H9 (cell line): ENCODE measurements at regions not wholly inside any gene's neighbourhood (a gene's known extent, or its start where the extent isn't known, plus 50 kb on each side); places are given as distances from the start of the nearest gene placed in this dataset.
"Not testable (repeated sequence)": the region's sequence is repeated elsewhere in the genome, so short reads cannot be mapped to it uniquely, and the experiment has no call there.

Source experiments
- DNase-seq: peaks from one replicate; pipeline ENCODE4 v3.0.0-alpha.2; 2017
- H2AFZ ChIP-seq: one replicate; pipeline ENCODE4 v1.6.1; 2013; ENCODE audit warnings: mild to moderate bottlenecking, low read length, control low read depth, moderate library complexity
- H2AK5ac ChIP-seq: 2 replicates; pipeline ENCODE4 v1.6.1; 2013; ENCODE audit warnings: low read length, control low read depth, mixed read lengths; ENCODE audit not compliant: insufficient read length
- H2BK120ac ChIP-seq: one replicate; pipeline ENCODE4 v1.6.1; 2013; ENCODE audit warnings: low read depth, mild to moderate bottlenecking, low read length, control low read depth, inconsistent platforms; ENCODE audit not compliant: poor library complexity, severe bottlenecking
- H2BK12ac ChIP-seq: 2 replicates; pipeline ENCODE4 v1.6.1; 2013; ENCODE audit warnings: low read length, control low read depth, mixed read lengths, low read depth; ENCODE audit not compliant: insufficient read length
- H2BK15ac ChIP-seq: 2 replicates; pipeline ENCODE4 v1.6.1; 2013; ENCODE audit warnings: low read depth, low read length, control low read depth
- H2BK20ac ChIP-seq: one replicate; pipeline ENCODE4 v1.6.1; 2013; ENCODE audit warnings: low read depth, mild to moderate bottlenecking, low read length, control low read depth, inconsistent platforms; ENCODE audit not compliant: poor library complexity, severe bottlenecking
- H2BK5ac ChIP-seq: 2 replicates; pipeline ENCODE4 v1.6.1; 2013; ENCODE audit warnings: low read length, control low read depth, mixed read lengths; ENCODE audit not compliant: insufficient read length
- H3K14ac ChIP-seq: 2 replicates; pipeline ENCODE4 v1.6.1; 2013; ENCODE audit warnings: low read length, control low read depth; ENCODE audit not compliant: insufficient read depth
- H3K18ac ChIP-seq: 2 replicates; pipeline ENCODE4 v1.6.1; 2013; ENCODE audit warnings: low read depth, mild to moderate bottlenecking, mixed read lengths, low read length, control low read depth; ENCODE audit not compliant: insufficient read length
- H3K23ac ChIP-seq: 2 replicates; pipeline ENCODE4 v1.6.1; 2013; ENCODE audit warnings: low read length, control low read depth, mixed read lengths, low read depth; ENCODE audit not compliant: insufficient read length
- H3K23me2 ChIP-seq: 2 replicates; pipeline ENCODE4 v1.6.1; 2013; ENCODE audit warnings: low read depth, mild to moderate bottlenecking, mixed read lengths, low read length, control low read depth; ENCODE audit not compliant: insufficient read length, poor library complexity, severe bottlenecking
- H3K27ac ChIP-seq: 2 replicates; pipeline ENCODE4 v1.5.1; 2013; ENCODE audit warnings: low read length, control low read depth, mixed read lengths, low read depth; ENCODE audit not compliant: insufficient read length
- H3K27me3 ChIP-seq: 2 replicates; pipeline ENCODE4 v1.6.1; 2013; ENCODE audit warnings: low read length, control low read depth, inconsistent platforms; ENCODE audit not compliant: insufficient read depth
- H3K4ac ChIP-seq: 2 replicates; pipeline ENCODE4 v1.6.1; 2013; ENCODE audit warnings: low read depth, mild to moderate bottlenecking, control low read depth, inconsistent platforms, low read length, moderate library complexity
- H3K4me1 ChIP-seq: 2 replicates; pipeline ENCODE4 v1.6.1; 2013; ENCODE audit warnings: low read length, control low read depth, inconsistent platforms; ENCODE audit not compliant: insufficient read depth
- H3K4me2 ChIP-seq: 2 replicates; pipeline ENCODE4 v1.6.1; 2013; ENCODE audit warnings: low read length, control low read depth, mixed read lengths; ENCODE audit not compliant: insufficient read length, insufficient read depth
- H3K56ac ChIP-seq: 2 replicates; pipeline ENCODE4 v1.6.1; 2013; ENCODE audit warnings: low read depth, mild to moderate bottlenecking, mixed read lengths, low read length, control low read depth; ENCODE audit not compliant: insufficient read length
- H3K79me1 ChIP-seq: 2 replicates; pipeline ENCODE4 v1.6.1; 2013; ENCODE audit warnings: low read depth, mild to moderate bottlenecking, moderate library complexity, low read length, control low read depth, inconsistent platforms; ENCODE audit not compliant: insufficient read depth, poor library complexity, severe bottlenecking
- H3K79me2 ChIP-seq: 2 replicates; pipeline ENCODE4 v1.6.1; 2013; ENCODE audit warnings: low read length, control low read depth, inconsistent platforms; ENCODE audit not compliant: insufficient read depth
- H3K9ac ChIP-seq: 2 replicates; pipeline ENCODE4 v1.6.1; 2013; ENCODE audit warnings: low read length, control low read depth, mixed read lengths; ENCODE audit not compliant: insufficient read length; ENCODE audit errors: extremely low read depth
- H3K9me3 ChIP-seq: one replicate; pipeline ENCODE4 v1.6.1; 2013; ENCODE audit warnings: low read depth, low read length, inconsistent platforms; ENCODE audit not compliant: control insufficient read depth
- H3T11ph ChIP-seq: one replicate; pipeline ENCODE4 v1.6.1; 2013; ENCODE audit warnings: mild to moderate bottlenecking, low read length, control low read depth, inconsistent platforms
- H4K20me1 ChIP-seq: one replicate; pipeline ENCODE4 v1.6.1; 2013; ENCODE audit not compliant: control insufficient read depth, insufficient read length, insufficient read depth
- H4K5ac ChIP-seq: 2 replicates; pipeline ENCODE4 v1.6.1; 2013; ENCODE audit warnings: low read depth, mild to moderate bottlenecking, mixed read lengths, low read length, control low read depth; ENCODE audit not compliant: insufficient read length
- H4K8ac ChIP-seq: replicated peaks from 2 replicates; pipeline ENCODE4 v1.6.1; 2013; ENCODE audit warnings: low read length, control low read depth, mixed read lengths, low read depth; ENCODE audit not compliant: insufficient read length
- H4K91ac ChIP-seq: 2 replicates; pipeline ENCODE4 v1.6.1; 2013; ENCODE audit warnings: low read depth, mild to moderate bottlenecking, moderate library complexity, mixed read lengths, low read length, control low read depth; ENCODE audit not compliant: insufficient read length
- H3K27ac Mint-ChIP-seq, 3 experiments: 2 replicates in 2 of 3; 3 replicates in 1 of 3; pipeline ENCODE4 v1.8.0; 2020 to 2021; ENCODE audit warnings: mixed read lengths in 3 of 3, mild to moderate bottlenecking in 1 of 3, moderate library complexity in 1 of 3
- H3K27me3 Mint-ChIP-seq: 2 replicates; pipeline ENCODE4 v1.8.0; 2021; ENCODE audit warnings: low read depth, mild to moderate bottlenecking, moderate library complexity, mixed read lengths
- H3K36me3 Mint-ChIP-seq, 3 experiments: 2 replicates in 2 of 3; 3 replicates in 1 of 3; pipeline ENCODE4 v1.8.0; 2020 to 2021; ENCODE audit warnings: low read depth in 3 of 3, mixed read lengths in 3 of 3; ENCODE audit not compliant: insufficient read depth in 1 of 3
- H3K4me1 Mint-ChIP-seq, 2 experiments: 2 replicates each; pipeline ENCODE4 v1.8.0; 2020; ENCODE audit warnings: mixed read lengths in 2 of 2
- H3K4me3 Mint-ChIP-seq, 2 experiments: 2 replicates in 1 of 2; 3 replicates in 1 of 2; pipeline ENCODE4 v1.8.0; 2020 to 2021; ENCODE audit warnings: mild to moderate bottlenecking in 2 of 2, mixed read lengths in 2 of 2, moderate library complexity in 1 of 2
- H3K9me3 Mint-ChIP-seq, 2 experiments: 2 replicates in 1 of 2; 3 replicates in 1 of 2; pipeline ENCODE4 v1.8.0; 2020; ENCODE audit warnings: mild to moderate bottlenecking in 2 of 2, mixed read lengths in 2 of 2, moderate library complexity in 1 of 2
- CTCF ChIP-seq: fragments of 200-600 bp; sonication (generic); conservative IDR thresholded peaks from 3 replicates; pipeline ENCODE4 v1.8.0; 2021; ENCODE audit warnings: antibody characterized with exemption, mild to moderate bottlenecking
- WGBS: extraction: QIAGEN DNeasy Blood & Tissue Kit; methylation state at CpG from one replicate; pipeline ENCODE4 v1.1.7; 2013; ENCODE audit warnings: missing lambda C conversion rate, low lambda C conversion rate, mixed read lengths; ENCODE audit not compliant: insufficient read length; ENCODE audit errors: extremely low coverage; 5-methylcytosine and 5-hydroxymethylcytosine counted together

GRCh38 chr6:11304946-11305345, 72.5 kb upstream of the NEDD9 start:
- Mint-ChIP-seq H3K9me3 (peaks cover 8% of the 10 kb centered on the region in 2 experiments), H3K4me1 (no peaks in the 10 kb centered on the region), H3K27ac (no peak overlapping the region), H3K4me3 (no peak overlapping the region), H3K27me3 (no peaks in the 10 kb centered on the region), H3K36me3 (peaks cover 4 to 6% (median 4%) of the 10 kb centered on the region in 3 experiments; a peak in 5 of 7 replicates)
- Histone ChIP-seq H2BK5ac (no peak overlapping the region), H3K56ac (no peak overlapping the region), H2AK5ac (no peak overlapping the region), H3K23me2 (no peaks in the 10 kb centered on the region), H3K27ac (no peak overlapping the region), H3K4ac (no peak overlapping the region), H4K5ac (no peak overlapping the region), H3K4me2 (no peak overlapping the region), H4K20me1 (no peaks in the 10 kb centered on the region), H3K18ac (no peak overlapping the region), H3K9ac (no peak overlapping the region), H3K27me3 (no peaks in the 10 kb centered on the region), H3K4me1 (no peaks in the 10 kb centered on the region), H3K14ac (no peak overlapping the region), H2BK15ac (no peak overlapping the region), H4K91ac (no peak overlapping the region), H3K79me2 (no peaks in the 10 kb centered on the region), H2BK12ac (no peak overlapping the region), H4K8ac (no peak overlapping the region), H3K9me3 (no peaks in the 10 kb centered on the region), H3K79me1 (no peaks in the 10 kb centered on the region), H2BK20ac (no peak overlapping the region), H3T11ph (no peak overlapping the region), H2AFZ (no peak overlapping the region), H3K23ac (no peak overlapping the region), H2BK120ac (no peak overlapping the region)
- no peak for DNase-seq
- no CpG with 5 or more reads among the region's 3 CpGs for WGBS
- no peak for TF ChIP-seq CTCF

- not testable (repeated sequence) for H3K4me2 ChIP-seq, H3K27me3 ChIP-seq, H3K14ac ChIP-seq, H3T11ph ChIP-seq, H4K20me1 ChIP-seq, H2BK12ac ChIP-seq, H3K23ac ChIP-seq, H3K9ac ChIP-seq, H2BK120ac ChIP-seq, H3K4me1 ChIP-seq, H3K9me3 ChIP-seq, H3K27me3 Mint-ChIP-seq, H2BK20ac ChIP-seq, H4K91ac ChIP-seq, H3K27ac Mint-ChIP-seq, H3K56ac ChIP-seq, DNase-seq, H2BK15ac ChIP-seq, H2AFZ ChIP-seq, H2AK5ac ChIP-seq, H3K79me1 ChIP-seq, H3K4ac ChIP-seq, H3K4me3 Mint-ChIP-seq, H4K8ac ChIP-seq, H3K23me2 ChIP-seq, H2BK5ac ChIP-seq, H4K5ac ChIP-seq, H3K27ac ChIP-seq, H3K18ac ChIP-seq, H3K79me2 ChIP-seq
- WGBS = no CpG with 5 or more reads among the region's 5 CpGs
- H3K4me1 Mint-ChIP-seq = peaks cover 12% of the 10 kb centered on the region in 2 experiments
- H3K36me3 Mint-ChIP-seq = peaks cover 11 to 15% (median 12%) of the 10 kb centered on the region in 3 experiments
- H3K9me3 Mint-ChIP-seq = peaks cover 17 to 21% of the 10 kb centered on the region in 2 experiments
Measured at GRCh38 chr6:11299876-11300428, 67.5 kb upstream of the NEDD9 start.
